DMS153 treated with DMSO at 0.1 percent for 48 hours (cell line): ENCODE measurements at regions not wholly inside any gene's neighbourhood (a gene's known extent, or its start where the extent isn't known, plus 50 kb on each side); places are given as distances from the start of the nearest gene placed in this dataset.
"Not testable (repeated sequence)": the region's sequence is repeated elsewhere in the genome, so short reads cannot be mapped to it uniquely, and the experiment has no call there.

Source experiments
- DNase-seq: peaks from one replicate; lab custom pipeline; 2025; ENCODE audit not compliant: unreplicated experiment; lab: John Stamatoyannopoulos, UW

DNA sequence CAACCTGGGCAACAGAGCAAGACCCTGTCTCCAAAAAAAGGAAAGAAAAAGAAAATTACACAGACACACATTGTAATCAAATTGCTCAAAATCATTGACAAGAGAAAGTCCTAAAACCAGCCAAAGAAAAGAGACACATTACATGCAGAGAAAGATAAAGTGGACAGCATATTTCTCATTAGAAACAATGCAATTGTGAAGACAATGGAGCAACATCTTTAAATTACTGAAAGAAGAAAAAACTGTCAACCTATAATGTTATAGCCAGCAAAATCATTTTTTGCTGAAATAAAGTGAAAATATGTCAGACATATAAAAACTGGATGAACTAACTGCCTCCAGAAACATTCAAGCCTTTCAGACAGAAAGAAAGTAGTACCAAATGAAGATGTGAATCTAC, 120.6 kb downstream of the TMEM167A start:
- no peak for DNase-seq

DNA sequence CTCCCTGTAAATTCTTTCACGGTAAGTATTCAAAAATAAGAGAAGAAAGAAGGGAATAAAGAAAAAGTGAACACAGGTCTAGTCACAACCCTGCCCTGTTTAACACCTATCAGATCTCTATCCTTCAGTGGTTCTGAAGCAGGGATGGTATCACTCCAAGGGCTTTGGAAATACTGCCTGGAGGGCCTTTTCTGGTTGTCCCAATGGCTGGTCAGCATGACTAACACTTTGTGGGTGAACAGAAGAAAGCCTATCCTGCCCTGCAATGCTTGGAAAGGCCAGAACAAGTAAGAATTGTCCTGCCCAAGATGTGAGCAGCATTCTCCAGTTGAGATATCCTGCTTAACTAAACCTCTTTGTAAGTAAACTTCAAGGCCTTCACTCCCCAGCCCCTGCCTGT, 124.9 kb downstream of the TMEM167A start:
- DNase-seq = no peak

DNA sequence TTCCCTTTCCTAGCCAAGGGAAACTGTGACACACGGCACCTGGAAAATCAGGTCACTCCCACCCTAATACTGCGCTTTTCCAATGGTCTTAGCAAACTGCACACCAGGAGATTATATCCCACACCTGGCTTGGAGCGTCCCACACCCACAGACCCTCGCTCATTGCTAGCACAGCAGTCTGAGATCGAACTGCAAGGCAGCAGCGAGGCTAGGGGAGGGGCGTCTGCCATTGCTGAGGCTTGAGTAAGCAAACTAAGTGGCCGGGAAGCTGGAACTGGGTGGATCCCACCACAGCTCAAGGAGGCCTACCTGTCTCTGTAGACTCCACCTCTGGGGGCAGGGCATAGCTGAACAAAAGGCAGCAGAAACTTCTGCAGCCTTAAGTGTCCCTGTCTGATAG, 132.9 kb downstream of the TMEM167A start:
- not testable (repeated sequence) for DNase-seq

- no peak for DNase-seq
Observed at GRCh38 chr5:82942083-82942881, 134.9 kb downstream of the TMEM167A start.

- no peak for DNase-seq
Observed at GRCh38 chr5:82938901-82939725, 138.1 kb downstream of the TMEM167A start.

DNA sequence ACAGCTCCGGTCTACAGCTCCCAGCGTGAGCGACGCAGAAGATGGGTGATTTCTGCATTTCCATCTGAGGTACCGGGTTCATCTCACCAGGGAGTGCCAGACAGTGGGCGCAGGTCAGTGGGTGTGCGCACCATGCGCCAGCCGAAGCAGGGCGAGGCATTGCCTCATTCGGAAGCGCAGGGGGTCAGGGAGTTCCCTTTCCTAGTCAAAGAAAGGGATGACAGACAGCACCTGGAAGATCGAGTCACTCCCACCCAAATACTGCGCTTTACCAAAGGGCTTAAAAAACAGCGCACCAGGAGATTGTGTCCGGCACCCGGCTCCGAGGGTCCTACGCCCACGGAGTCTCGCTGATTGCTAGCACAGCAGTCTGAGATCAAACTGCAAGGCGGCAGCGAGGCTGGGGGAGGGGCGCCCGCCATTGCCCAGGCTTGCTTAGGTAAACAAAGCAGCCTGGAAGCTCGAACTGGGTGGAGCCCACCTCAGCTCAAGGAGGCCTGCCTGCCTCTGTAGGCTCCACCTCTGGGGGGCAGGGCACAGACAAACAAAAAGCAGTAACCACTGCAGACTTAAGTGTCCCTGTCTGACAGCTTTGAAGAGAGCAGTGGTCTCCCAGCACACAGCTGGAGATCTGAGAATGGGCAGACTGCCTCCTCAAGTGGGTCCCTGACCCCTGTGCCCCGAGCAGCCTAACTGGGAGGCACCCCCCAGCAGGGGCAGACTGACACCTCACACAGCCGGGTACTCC, 144.5 kb downstream of the TMEM167A start:
- not testable (repeated sequence) for DNase-seq

DNA sequence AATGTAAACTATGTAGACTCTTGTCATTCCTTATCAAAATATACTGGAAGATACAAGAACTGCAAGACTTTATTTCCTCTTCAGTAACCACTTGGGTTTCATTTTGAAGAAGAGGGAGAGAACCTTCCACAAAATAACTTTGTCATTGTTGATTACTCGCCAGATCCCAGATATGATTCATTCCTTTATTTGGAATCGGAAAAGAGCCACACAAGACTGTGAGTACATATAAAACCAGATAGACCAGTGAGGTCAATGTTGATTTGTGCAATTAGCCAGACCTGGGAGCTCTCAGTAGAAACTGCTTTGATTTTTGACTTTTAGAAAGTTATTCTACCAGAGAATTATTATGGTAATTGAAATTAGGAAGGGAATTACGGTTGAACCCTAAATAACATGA, 146.1 kb downstream of the TMEM167A start:
- no peak for DNase-seq

DNA sequence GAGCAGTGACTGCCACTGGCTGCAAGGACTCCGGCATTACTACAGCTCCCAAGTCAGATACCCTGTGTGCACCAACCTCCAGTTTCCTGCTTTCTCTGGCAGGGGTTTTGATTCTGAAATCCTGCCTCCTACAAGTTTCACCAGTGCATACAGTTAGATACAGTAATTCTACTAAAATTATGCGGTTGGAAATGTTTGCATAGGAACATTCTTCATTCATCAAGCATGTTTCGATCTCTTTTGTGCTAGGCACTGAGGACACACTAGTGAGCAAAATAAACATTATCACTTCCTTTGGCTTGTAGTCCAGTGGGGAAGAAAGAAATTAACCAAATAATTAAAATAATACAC, 152.2 kb downstream of the TMEM167A start:
- no peak for DNase-seq

GRCh38 chr5:82924226-82925060, 152.8 kb downstream of the TMEM167A start:
- DNase-seq = no peak

- no peak for DNase-seq
Observed at GRCh38 chr5:82922086-82922734, 155.0 kb downstream of the TMEM167A start.

- no peak for DNase-seq
Observed at GRCh38 chr5:82918311-82919031, 158.7 kb downstream of the TMEM167A start.

GRCh38 chr5:82917584-82917983, 159.6 kb downstream of the TMEM167A start:
- DNase-seq = no peak

DNA sequence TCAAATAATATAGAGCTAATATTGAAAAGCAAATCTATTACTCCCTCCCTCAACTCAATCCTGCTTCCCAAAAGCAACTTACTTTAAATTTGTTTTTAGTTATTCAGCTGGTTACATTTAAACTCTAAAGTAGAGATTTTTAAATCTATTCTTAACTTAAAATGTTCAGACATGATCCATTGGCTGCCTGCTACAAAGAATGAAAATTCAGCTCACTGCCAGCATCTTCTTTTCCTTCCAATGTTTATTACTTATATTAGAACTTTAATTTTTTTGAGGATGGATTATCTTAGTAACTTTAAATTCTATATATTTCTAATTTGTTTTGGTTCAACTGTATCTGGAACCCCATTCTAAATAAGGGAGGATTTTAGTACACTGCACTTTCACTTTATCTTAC, 163.2 kb downstream of the TMEM167A start:
- DNase-seq = no peak

DNA sequence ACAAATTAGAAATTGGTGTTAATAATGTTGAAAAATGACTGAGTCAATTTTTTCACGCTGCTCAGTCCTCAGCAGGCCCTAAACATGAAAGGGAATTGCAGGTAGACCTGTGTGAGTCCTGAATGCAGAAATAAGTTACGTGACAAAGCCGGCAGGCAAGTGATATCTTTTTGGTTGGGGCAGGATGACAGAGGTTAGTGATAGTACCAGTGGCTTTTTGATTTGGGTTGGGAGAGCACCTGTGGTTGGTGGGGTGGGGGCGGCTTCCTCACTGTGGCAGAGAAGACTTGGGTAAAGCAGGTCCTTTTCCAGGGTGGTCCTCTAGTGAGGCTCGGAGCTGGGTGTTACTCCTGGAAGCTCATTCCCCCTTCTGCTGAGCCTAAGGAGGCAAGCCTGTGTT, 164.7 kb downstream of the TMEM167A start:
- DNase-seq = no peak

- no peak for DNase-seq
Observed at GRCh38 chr5:82911910-82912309, 165.3 kb downstream of the TMEM167A start.

DNA sequence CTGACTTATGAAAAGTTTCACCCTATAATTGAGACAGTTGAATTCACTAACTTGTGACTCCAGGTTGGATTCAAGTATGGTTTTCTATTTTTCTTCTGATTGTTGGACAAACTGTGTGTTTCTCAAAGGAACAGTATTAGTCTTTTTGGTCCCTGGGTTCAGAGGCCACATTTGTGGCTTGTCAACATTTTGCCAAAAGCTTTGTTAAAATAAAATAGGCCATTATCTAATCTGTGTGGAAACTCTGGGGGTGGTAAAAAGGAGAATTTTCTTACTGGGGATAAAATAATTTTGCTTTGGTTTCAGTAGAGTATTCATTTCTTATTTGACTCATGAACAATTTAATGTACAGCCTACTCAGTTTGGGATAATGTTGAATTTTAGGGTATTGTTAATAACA, 166.3 kb downstream of the TMEM167A start:
- DNase-seq = no peak

- DNase-seq = no peak
Observed at GRCh38 chr5:82910491-82910890, 166.7 kb downstream of the TMEM167A start.

DNA sequence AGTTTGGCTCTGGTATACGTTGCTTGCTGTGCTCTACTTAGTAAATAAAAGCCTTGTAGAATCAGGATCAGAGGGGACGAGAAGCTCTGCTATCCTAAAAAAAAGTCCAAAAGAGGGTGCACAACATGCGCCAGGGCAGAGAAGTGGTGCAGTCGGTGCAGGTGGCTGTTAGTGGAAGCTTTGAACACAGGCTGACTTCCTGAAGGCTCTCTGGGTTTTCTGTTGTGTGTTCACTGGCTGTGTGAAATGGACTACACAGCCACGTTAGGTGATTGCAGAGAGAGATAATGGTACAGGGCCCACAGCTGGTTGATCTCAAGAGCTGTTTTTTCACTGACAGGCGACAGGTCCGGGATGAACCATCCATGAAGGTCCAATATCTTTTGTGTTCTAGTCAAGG, 167.4 kb downstream of the TMEM167A start:
- DNase-seq = no peak

DNA sequence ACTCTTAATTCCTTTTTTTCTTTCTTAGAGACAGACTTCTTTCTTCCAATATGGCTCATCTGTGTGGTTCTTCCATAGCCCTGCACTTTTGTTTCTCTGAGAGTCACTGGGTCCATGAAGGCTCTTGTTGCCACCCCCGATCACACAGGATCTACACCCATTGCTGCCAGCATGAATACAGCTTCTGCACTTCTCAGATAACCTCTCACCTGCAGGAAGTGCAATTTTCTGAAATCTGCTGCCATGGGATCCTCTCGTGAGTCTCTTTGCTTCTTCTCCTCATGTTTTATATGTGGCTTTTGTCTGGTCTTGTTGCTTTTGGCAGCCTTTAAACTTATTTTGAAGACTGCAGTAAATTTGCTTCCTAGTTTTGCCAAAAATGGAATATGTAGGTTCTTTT, 171.2 kb downstream of the TMEM167A start:
- DNase-seq = no peak
